Omental fat pad (tissue), 3 donors: ENCODE measurements at regions not wholly inside any gene's neighbourhood (a gene's known extent, or its start where the extent isn't known, plus 50 kb on each side); places are given as distances from the start of the nearest gene placed in this dataset.

Source experiments
- ATAC-seq: fragments of 150-250 bp; one replicate; pipeline ENCODE4 v1.9.1; 2016; ENCODE audit warnings: mild to moderate bottlenecking, moderate library complexity; ENCODE audit not compliant: low FRiP score
- DNase-seq: peaks from one replicate; pipeline ENCODE4 v3.0.0-alpha.2; 2019; ENCODE audit warnings: low spot score
- TF ChIP-seq, protein P1 (sequence below), 3 donors: fragments of 450-650 bp; IDR thresholded peaks; one replicate each; pipeline ENCODE4 v1.5.1; 2016 to 2017; ENCODE audit warnings: antibody characterized with exemption in 3 of 3, mild to moderate bottlenecking in 3 of 3, moderate library complexity in 2 of 3

DNA sequence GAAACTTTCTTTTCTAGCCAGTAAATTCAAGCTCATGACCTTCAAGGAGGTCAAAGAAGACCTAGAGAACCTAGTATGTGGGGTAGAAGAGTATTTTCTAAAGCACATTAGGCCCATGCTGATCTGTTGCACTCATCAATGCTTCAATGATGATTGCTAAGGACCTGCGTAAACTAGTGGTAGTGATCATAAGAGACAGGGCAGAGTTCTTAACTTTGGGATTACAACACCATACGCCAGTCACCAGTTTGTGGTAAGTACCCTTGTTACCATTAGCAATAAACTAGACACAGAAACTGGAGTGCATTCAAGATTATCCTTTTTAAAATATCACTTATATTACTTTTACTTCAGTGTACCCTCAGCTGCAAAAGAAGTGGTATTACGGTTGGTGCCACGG lies 490.3 kb downstream of the BUD13 start:
- DNase-seq (no peak), ATAC-seq (no peak)
- TF ChIP-seq, protein P1, sequence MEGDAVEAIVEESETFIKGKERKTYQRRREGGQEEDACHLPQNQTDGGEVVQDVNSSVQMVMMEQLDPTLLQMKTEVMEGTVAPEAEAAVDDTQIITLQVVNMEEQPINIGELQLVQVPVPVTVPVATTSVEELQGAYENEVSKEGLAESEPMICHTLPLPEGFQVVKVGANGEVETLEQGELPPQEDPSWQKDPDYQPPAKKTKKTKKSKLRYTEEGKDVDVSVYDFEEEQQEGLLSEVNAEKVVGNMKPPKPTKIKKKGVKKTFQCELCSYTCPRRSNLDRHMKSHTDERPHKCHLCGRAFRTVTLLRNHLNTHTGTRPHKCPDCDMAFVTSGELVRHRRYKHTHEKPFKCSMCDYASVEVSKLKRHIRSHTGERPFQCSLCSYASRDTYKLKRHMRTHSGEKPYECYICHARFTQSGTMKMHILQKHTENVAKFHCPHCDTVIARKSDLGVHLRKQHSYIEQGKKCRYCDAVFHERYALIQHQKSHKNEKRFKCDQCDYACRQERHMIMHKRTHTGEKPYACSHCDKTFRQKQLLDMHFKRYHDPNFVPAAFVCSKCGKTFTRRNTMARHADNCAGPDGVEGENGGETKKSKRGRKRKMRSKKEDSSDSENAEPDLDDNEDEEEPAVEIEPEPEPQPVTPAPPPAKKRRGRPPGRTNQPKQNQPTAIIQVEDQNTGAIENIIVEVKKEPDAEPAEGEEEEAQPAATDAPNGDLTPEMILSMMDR (IDR thresholded peaks at IDR 0.05) = no peak

GRCh38 chr11:116281173-116282160 lies 491.3 kb downstream of the BUD13 start:
- DNase-seq (no peak), ATAC-seq (no peak)
- TF ChIP-seq, protein P1 (IDR thresholded peaks at IDR 0.05) = no peak

DNA sequence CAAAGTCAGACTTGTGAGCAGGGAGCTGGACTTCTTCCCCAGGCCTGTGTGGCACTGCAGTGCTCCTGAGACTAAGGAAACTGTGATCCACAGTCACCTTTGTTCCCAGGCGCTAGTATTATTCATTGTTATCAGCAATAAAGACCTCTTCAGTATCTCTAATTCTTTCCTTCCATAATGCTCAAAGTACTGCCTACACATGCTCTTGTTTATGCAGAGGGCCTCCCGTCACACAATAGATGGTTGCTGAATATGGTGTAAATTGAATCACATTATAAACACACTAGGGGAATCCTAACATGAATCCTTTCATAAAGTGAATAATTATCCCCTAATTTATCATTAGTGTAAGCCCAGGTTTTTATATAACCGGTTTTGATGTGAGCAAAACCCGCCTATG lies 493.3 kb downstream of the BUD13 start:
- DNase-seq (no peak), ATAC-seq (no peak)
- TF ChIP-seq, protein P1 (IDR thresholded peaks at IDR 0.05) = no peak

DNA sequence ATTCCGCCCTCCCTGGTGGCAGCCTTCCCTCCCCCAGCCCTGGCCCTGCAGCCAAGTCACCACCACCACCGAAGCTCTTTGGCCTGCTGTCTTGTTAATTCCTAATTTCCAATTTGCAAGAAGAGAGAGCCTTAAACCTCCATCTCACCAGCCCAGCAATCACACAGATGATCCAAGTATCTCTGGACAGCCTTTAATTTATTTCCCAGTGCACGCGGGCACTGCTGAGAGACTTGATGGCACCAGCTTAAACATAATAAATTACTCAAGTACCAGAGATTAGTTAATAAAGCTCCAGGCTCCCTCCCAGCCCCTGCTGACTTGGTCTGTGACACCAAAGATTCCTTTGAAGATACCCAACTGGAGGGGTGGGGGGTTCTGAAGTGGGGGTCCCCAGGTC lies 494.7 kb downstream of the BUD13 start:
- ATAC-seq (no peak), DNase-seq (no peak)
- TF ChIP-seq, protein P1 (IDR thresholded peaks at IDR 0.05) = no peak

- DNase-seq (peak; percentile 61), ATAC-seq (peak; percentile 53)
- TF ChIP-seq, protein P1 (IDR thresholded peaks at IDR 0.05) = peak in 1 of 3 donors; percentile 38
These were observed 496.4 kb downstream of the BUD13 start for GRCh38 chr11:116276051-116277044.

- DNase-seq (no peak), ATAC-seq (no peak)
- TF ChIP-seq, protein P1 (IDR thresholded peaks at IDR 0.05) = no peak
These were observed 497.2 kb downstream of the BUD13 start for GRCh38 chr11:116275635-116276034.
